ENCODE measurements at regions not wholly inside any gene's neighbourhood (a gene's known extent, or its start where the extent isn't known, plus 50 kb on each side); places are given as distances from the start of the nearest gene placed in this dataset.

GRCh38 chr12:25839470-25839869, 119.0 kb upstream of the RASSF8 start:
- no peak for DNase-seq

GRCh38 chr12:25840678-25841465, 117.6 kb upstream of the RASSF8 start:
- no peak for DNase-seq

GRCh38 chr12:25842254-25842653, 116.2 kb upstream of the RASSF8 start:
- no peak for DNase-seq

GRCh38 chr12:25843976-25844375, 114.5 kb upstream of the RASSF8 start:
- DNase-seq: no peak

DNA sequence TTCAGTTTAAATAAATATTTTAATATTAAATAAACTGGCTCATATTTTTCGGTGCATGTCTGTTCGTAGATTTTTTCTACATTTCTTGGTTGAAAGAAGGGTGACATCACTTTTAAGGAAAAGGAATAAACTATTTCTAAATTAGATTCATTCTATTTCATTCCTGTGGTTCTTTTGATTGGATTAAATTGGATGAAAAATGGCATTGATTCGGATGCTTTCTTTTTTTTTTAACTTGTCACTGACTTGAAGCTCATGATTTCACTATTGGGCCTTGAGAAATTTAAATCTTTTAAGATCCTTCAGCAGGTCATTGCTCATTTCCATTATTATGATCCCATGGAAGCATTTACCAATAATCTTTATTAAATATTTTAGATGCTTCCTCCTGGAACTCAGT, 113.1 kb upstream of the RASSF8 start:
- DNase-seq: no peak

DNA sequence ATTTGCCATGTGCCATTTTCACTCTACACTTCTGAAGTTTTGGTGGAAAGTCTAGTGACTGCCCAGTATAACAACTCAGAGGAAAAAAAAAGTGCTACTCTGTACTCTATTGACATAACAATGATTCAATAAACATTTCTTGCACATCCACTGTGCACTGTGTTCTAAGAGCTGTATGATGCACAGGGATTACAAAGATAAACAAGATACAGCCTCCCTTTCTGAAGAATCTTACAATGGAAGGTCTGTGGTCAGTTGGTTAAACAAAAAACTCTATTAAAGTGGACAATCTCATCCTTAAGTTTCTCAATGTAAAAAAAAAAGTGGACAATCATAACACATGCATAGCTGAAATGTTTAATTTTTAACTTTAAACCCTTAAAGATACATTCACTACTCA, 105.7 kb upstream of the RASSF8 start:
- no peak for DNase-seq

DNA sequence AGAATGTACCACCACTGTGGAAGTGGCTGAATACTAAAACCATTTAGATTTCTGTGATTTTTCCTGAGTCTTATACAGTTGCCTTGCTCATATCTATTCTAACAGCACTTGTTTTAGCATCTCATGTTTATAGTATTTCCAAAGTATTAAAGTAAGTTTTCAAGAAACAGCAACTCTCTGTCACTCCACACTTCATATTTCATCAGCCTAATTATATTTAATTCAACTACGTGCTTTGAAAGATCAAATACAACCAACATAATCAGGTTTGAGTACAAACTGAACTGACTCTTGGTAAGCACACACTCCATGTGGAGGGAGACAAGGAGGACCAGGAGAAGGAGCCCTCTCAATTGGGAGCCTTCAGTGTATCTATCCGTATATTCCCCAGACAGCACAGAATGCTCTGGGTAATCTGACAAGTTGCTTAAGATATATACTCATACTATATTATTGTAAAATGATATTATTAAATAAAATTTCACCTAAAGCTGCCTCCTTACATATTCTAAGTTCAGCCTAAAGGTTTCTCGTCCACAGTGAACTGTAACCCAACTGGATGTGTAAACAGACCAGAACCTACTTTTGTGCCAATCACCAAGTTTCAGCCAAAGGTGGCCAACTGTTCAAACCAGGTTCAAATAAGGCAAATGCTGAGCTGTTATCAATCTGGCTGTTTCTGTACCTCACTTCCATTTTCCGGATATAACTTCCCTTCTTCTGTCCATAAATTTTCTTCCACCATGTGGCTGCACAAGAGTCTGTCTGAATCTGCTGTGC, 105.0 kb upstream of the RASSF8 start:
- DNase-seq: no peak

- DNase-seq: no peak
Measured at GRCh38 chr12:25854991-25855390, 103.5 kb upstream of the RASSF8 start.

DNA sequence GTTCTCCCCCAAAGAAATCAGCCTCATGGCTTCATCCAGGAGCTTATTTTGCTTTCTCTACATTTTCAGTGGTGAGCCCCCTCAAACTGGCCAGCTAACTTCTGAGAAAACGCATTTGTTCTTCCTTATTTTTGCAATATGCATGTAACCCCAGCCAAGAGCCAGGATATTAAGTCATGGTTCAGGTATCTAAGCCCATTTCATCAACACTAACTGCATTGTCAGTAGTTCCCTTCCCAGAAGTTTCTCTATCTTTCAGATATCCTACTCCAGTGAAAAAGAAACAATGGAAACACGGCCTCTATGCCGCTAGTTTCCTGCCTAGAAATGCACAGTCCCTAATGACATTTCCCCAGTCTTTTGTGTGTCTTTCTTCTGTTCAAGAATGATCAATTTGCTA, 102.8 kb upstream of the RASSF8 start:
- DNase-seq: no peak

DNA sequence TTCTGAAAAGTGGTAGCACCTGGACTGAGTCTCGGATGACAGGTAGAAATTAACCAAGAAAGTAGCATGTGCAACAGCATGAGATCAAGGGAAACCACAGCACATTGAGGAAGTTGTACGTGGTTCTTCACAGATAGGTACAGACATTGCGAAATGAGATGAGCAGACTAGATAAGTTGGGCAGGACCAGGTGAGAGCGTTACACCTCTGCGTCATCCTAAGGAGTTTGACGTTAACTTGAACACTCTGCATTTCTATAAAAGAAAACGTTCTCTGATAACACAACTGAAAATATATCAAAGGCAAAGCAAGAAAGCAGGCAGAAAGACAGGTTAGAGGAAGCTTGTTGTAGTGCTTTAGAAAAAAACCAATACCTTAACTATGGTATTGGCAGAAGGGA, 98.5 kb upstream of the RASSF8 start:
- DNase-seq: peak; percentile 45

- no peak for DNase-seq
Measured at GRCh38 chr12:25861226-25861625, 97.3 kb upstream of the RASSF8 start.

- DNase-seq: no peak
Measured at GRCh38 chr12:25864306-25865276, 93.9 kb upstream of the RASSF8 start.

DNA sequence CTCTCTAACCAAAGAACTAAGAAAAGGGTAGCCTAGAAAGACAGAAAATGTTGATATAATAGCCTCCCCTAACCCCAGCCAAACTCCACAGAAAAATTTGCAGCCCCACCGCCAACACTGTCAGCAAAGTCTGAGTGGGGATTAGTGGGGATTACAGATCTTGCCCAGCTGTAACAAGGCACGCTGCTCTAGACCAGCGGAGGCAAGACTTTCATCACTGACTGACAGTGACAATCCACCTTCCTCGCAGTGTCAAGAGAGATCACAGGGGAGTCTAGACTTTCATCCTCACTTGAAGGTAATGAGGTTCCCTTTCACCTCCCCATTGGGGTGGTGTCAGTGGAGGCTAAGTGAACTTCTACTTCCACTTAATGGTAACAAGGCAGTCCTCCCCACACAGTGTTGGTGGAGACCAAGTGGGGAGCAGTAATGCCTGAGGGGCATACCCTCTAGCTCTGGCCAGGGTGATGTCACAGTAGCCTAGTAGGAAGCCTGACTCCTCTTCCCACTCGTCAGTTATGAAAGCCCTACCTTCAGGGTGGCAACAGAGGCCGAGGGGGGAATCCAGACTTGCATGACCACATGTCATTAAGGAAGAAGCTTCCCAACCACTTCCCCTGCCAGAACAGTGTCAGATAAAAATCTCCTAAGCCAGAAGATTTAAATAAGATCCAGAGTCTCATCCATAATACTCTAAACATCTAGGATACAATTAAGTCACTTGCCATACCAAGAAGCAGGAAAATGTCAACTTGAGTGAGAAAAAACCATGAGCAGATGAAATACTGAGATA, 91.7 kb upstream of the RASSF8 start:
- DNase-seq: no peak

DNA sequence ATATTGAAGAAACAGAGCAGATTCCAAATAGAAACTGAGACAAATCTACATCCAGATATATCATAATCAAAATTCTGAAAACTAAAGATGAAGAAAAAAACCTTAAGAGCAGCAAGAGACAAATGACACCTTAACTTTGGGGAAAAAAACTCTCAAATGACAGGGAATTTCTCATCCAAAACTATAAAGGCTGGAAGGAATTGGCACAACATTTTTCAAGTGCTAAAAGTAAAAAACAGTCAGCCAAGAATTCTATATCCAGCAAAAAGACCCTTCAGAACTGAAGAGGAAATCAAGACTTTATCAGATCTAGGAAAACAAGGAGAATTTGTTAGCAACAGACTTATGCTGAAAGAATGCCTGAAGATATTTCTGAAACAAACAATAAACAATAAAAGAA, 90.3 kb upstream of the RASSF8 start:
- DNase-seq: no peak

DNA sequence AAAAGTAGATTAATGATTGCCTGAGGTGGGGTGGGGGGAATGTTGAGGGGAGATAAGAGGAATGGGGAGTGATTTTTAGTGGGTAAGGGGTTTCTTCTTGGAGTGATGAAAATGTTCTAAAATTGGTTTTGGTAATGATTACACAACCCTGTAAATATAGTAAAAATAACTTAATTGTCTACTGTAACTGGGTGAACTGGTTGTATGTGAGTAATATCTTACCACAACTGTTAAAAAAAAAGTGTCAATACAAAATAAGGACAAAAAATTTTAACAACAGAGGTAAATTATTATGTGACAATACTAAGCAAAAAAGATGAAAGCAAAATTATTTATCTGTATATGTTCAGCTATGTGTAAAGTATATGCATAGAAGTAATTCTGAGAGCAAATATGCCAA, 86.3 kb upstream of the RASSF8 start:
- no peak for DNase-seq

DNA sequence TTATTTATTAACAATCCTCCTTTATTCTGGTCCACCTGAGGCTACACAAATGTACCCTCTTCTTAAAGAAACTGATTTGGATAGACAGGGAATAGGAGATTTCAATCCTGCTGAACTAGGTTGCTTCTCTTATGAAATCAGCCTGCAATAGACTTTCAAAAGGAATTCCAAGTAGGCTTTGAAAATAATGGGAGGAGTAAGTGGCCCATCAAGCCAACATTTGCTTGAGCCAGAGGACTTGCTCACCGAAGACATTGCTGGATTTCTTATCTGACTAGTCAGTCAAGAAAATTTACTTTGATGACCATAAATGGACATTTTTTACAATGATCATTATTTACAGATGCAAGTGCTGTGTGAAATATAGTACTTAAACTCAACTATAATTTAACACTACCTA, 82.8 kb upstream of the RASSF8 start:
- no peak for DNase-seq

- no peak for DNase-seq
Measured at GRCh38 chr12:25876383-25877045, 82.0 kb upstream of the RASSF8 start.

DNA sequence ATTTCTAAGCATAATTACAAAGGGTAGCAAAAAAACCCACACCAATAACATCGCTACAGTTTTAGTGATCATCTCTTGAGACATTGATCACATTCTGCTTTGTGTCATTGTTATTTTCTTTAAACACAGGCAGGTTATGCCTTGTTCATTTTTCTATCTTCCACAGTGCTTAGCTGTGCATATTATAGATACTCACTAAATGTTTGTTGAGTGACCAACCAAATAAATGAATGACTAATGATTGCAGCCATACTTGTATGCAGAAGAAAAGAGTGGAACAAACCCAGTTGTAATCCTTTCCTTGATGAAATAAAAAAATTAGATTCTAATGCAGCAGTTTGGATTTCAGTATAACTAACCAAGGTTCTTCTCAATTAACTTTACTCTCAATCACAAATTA, 81.0 kb upstream of the RASSF8 start:
- no peak for DNase-seq

DNA sequence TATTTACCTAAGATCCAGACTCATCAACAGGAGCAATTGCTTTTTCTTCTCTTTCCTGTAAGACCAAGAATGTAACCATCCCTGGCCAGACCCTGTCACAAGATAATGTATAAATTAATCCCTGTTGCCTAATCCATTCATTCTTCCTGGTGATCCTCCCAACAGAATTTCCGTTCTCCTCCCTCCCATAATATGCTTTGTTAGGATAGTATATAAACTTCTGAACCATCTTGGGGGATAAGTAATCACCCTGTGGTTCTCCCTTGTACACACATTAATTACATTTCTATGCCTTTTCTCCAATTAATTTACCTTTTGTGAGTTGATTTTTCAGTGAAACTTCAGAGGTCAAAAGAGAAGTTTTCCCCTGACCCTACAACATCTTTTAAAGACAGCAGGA, 76.2 kb upstream of the RASSF8 start:
- DNase-seq: no peak

GRCh38 chr12:25883026-25883916, 75.2 kb upstream of the RASSF8 start:
- no peak for DNase-seq
